Breast epithelium (tissue), 4 donors: ENCODE measurements at regions not wholly inside any gene's neighbourhood (a gene's known extent, or its start where the extent isn't known, plus 50 kb on each side); places are given as distances from the start of the nearest gene placed in this dataset.
"Not testable (repeated sequence)": the region's sequence is repeated elsewhere in the genome, so short reads cannot be mapped to it uniquely, and the experiment has no call there.

Experiments
- DNase-seq, 2 donors: peaks; one replicate each; pipeline ENCODE4 v3.0.0-alpha.2; 2019; ENCODE audit warnings: low spot score in 2 of 2
- H3K27ac ChIP-seq, 2 donors: fragments of 200-600 bp; sonication (generic) in 1 of 2; one replicate each; pipeline ENCODE4 v1.5.1; 2016 to 2019; ENCODE audit warnings: mild to moderate bottlenecking in 1 of 2
- H3K27me3 ChIP-seq, 2 donors: fragments of 200-600 bp; sonication (generic) in 1 of 2; one replicate each; pipeline versions ENCODE4 v1.5.1 to v1.6.0; 2017 to 2019; ENCODE audit warnings: control low read depth in 1 of 2, mild to moderate bottlenecking in 1 of 2
- H3K36me3 ChIP-seq: fragments of 200-600 bp; one replicate; pipeline ENCODE4 v1.5.1; 2019
- H3K4me1 ChIP-seq, 2 donors: fragments of 200-600 bp; sonication (generic); one replicate each; pipeline ENCODE4 v1.5.1; 2016 to 2019; ENCODE audit warnings: control low read depth in 1 of 2
- H3K4me3 ChIP-seq, 3 donors: fragments of 200-600 bp; sonication (generic); 1 replicate in 2 of 3; 2 replicates in 1 of 3; pipeline ENCODE4 v1.5.1; 2016 to 2019; ENCODE audit warnings: mild to moderate bottlenecking in 3 of 3, moderate library complexity in 2 of 3
- H3K9me3 ChIP-seq, 2 donors: fragments of 200-600 bp; sonication (generic) in 1 of 2; one replicate each; pipeline ENCODE4 v1.5.1; 2016 to 2019; ENCODE audit warnings: control low read depth in 1 of 2
- POLR2A ChIP-seq: fragments of 450-650 bp; IDR thresholded peaks from one replicate; pipeline ENCODE4 v1.6.1; 2016; ENCODE audit warnings: antibody characterized with exemption, mild to moderate bottlenecking, moderate library complexity
- POLR2AphosphoS5 ChIP-seq, 3 donors: sonication (generic); formaldehyde crosslinking; IDR thresholded peaks; one replicate each; pipeline ENCODE4 v1.6.1; 2017; ENCODE audit warnings: antibody characterized with exemption in 3 of 3
- intact Hi-C: fragments of 100-400 bp; cut with DNase I; formaldehyde crosslinking; loops from one replicate; pipeline ENCODE4 v1.15.1; 2023; ENCODE audit warnings: low total_unique reads
- TF ChIP-seq, protein P1 (sequence below), 3 donors: fragments of 450-650 bp; IDR thresholded peaks; one replicate each; pipeline ENCODE4 v1.5.1; 2016 to 2017; ENCODE audit warnings: antibody characterized with exemption in 3 of 3, mild to moderate bottlenecking in 3 of 3, moderate library complexity in 3 of 3

DNA sequence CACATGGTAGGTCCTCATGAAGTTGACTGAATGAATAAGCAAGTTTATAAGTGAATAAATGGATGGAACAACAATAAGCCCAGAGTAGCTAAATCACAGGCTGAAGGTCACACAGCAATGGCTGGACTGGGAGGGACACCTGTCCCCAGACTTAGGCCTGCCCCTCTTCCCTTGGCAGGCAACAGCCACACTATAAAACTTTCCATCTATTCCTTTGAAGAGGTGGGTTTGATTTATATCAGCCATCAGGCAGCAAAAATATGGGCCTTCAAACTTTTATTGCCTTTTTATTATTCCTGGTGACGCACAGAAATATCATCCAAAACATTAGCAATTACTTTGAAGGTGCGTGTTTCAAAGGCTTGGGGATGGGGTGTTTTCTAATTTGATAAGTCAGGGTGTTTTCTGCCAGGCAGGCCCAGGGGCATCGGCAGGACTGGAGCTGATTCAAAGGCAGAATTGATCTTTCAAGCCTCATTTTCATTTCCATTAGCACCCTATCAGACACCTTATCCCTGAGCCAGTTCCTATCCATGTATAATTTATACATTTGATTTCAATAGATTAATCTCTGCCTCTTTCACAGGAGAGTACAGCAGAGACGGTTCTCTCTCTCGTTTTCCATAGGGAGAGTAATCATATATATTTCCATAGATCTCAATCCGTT lies 67.2 kb upstream of the LYRM9 start:
- TF ChIP-seq, protein P1, sequence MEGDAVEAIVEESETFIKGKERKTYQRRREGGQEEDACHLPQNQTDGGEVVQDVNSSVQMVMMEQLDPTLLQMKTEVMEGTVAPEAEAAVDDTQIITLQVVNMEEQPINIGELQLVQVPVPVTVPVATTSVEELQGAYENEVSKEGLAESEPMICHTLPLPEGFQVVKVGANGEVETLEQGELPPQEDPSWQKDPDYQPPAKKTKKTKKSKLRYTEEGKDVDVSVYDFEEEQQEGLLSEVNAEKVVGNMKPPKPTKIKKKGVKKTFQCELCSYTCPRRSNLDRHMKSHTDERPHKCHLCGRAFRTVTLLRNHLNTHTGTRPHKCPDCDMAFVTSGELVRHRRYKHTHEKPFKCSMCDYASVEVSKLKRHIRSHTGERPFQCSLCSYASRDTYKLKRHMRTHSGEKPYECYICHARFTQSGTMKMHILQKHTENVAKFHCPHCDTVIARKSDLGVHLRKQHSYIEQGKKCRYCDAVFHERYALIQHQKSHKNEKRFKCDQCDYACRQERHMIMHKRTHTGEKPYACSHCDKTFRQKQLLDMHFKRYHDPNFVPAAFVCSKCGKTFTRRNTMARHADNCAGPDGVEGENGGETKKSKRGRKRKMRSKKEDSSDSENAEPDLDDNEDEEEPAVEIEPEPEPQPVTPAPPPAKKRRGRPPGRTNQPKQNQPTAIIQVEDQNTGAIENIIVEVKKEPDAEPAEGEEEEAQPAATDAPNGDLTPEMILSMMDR (IDR thresholded peaks at IDR 0.05): no peak
- TF ChIP-seq POLR2A (no peak), POLR2AphosphoS5 (IDR thresholded peaks at IDR 0.05) (no peak)
- intact Hi-C loops: no loop called here
- no peaks in the 10 kb centered on the region for H3K27me3 ChIP-seq
- no peak for DNase-seq
- H3K4me1 ChIP-seq: no peaks in the 10 kb centered on the region
- no peaks in the 10 kb centered on the region for H3K36me3 ChIP-seq
- H3K4me3 ChIP-seq: no peak overlapping the region
- no peak overlapping the region for H3K27ac ChIP-seq
- no peaks in the 10 kb centered on the region for H3K9me3 ChIP-seq

DNA sequence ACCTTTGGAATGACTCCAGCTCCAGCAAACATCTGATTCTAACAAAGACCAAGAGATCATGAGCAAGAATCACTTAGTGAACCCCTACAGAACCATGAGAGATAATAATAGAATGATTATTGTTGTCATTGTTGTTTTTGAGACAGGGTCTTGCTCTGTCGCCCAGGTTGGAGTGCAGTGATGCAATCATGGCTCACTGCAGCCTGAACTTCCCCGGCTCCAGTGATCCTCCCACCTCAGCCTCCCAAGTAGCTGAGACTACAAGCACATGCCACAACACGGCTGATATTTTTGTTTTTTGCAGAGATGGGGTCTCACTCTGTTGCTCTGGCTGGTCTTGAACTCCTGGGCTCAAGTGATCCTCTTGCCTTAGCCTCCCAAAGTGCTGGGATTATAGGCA lies 69.4 kb upstream of the LYRM9 start:
- DNase-seq, intact Hi-C loops, H3K4me3 ChIP-seq, H3K27ac ChIP-seq, H3K9me3 ChIP-seq, H3K4me1 ChIP-seq, H3K36me3 ChIP-seq, H3K27me3 ChIP-seq: not testable (repeated sequence)

- TF ChIP-seq POLR2AphosphoS5 (IDR thresholded peaks at IDR 0.05) (no peak), POLR2A (no peak)
- TF ChIP-seq, protein P1 (IDR thresholded peaks at IDR 0.05): no peak
- Histone ChIP-seq H3K4me3 (no peak overlapping the region), H3K27ac (no peak overlapping the region), H3K27me3 (no peaks in the 10 kb centered on the region), H3K4me1 (no peaks in the 10 kb centered on the region), H3K36me3 (no peaks in the 10 kb centered on the region), H3K9me3 (no peaks in the 10 kb centered on the region)
- DNase-seq: no peak
- intact Hi-C loops: no loop called here
Measured at GRCh38 chr17:27965224-27965623, 72.1 kb upstream of the LYRM9 start.

DNA sequence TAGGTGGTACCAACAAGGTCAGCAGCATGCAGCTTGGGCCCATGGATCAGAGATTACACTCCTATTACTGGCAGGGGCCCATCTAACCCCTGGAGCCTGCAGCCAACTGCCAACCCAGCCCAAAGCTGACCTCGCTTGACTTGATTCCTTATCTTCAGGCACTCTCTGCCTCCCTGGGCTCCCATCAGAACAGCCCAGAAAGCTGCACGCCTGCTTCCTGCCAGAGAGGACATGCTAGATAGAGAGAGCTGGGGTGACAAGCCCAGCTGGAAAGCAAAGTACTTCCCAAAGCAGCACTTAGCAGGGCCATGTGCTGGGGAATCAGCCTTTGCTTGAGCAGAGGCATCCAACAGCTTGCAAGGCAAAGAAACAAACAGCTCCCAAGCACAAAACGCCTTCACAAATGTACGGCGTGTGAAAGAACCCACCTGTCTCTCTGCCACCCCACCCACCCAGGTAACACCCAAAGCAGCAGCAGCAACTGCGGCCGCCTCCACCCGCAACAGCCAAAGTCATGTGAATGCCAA lies 74.2 kb upstream of the NLK start:
- no peaks in the 10 kb centered on the region for H3K36me3 ChIP-seq
- H3K4me3 ChIP-seq: no peak overlapping the region
- no peak for TF ChIP-seq POLR2A
- TF ChIP-seq POLR2AphosphoS5 (IDR thresholded peaks at IDR 0.05): no peak
- H3K9me3 ChIP-seq: no peaks in the 10 kb centered on the region
- intact Hi-C loops: no loop called here
- DNase-seq: no peak
- no peaks in the 10 kb centered on the region for H3K4me1 ChIP-seq
- H3K27me3 ChIP-seq: no peaks in the 10 kb centered on the region
- no peak overlapping the region for H3K27ac ChIP-seq

DNA sequence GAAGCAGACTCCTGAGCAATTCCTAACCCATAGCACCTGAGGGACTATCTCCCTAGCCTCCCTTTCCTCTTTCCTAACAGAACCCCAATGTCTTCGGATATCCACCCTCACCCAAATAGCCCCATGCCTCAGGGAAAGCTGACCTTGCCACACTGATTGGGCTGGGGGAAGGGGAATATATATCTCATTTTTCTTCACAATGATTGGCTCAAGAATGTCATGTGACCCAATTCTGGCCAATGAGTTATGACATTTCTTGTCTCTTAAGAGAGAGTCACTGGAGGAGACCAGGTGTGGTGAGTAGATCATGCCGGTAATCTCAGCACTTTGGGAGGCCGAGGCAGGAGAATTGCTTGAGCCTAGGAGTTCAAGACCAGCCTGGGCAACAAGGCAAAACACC lies 71.9 kb upstream of the NLK start:
- H3K9me3 ChIP-seq: peaks cover 0 to 5% of the 10 kb centered on the region in 2 donors
- no peaks in the 10 kb centered on the region for H3K4me1 ChIP-seq
- no peaks in the 10 kb centered on the region for H3K36me3 ChIP-seq
- H3K27me3 ChIP-seq: no peaks in the 10 kb centered on the region
- DNase-seq: no peak
- H3K4me3 ChIP-seq: no peak overlapping the region
- no peak overlapping the region for H3K27ac ChIP-seq
- intact Hi-C loops: no loop called here
- TF ChIP-seq, protein P1 (IDR thresholded peaks at IDR 0.05): no peak
- TF ChIP-seq POLR2A: no peak
- TF ChIP-seq POLR2AphosphoS5 (IDR thresholded peaks at IDR 0.05): no peak

DNA sequence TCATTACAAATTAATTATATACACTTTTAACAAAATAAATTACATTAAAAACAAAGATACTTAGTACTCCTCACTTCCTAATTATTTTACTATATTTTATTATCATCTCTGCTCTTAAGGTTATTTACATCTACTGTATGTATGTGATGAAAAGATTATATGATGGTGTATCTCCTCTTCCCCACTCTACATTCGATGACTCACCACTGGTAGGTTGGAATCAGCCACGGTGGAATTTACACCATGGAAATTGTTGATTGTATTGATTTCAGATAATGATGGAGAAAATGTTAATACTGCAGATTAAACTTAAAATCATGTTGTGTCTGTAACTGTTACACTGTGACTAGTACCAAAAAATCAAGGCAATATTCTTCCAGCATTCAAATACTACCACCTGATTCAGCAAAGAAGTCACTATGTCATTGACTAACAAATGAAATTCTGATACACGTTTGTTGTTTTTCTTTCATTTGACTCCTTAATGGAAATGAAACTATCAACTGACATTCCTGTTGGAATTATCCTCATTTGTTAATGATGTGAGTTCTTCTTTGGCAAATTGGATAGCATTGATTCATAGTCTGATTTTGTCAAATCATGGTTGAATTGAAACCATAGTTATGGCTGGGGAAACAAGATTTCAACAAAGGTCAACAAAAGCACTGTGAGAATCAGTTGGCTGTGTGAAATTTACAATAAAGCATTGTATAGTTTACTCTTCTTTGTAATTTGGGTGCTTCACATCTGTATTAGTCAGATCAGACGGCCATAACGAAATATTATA lies 69.0 kb upstream of the NLK start:
- DNase-seq: no peak
- Histone ChIP-seq H3K27me3 (no peaks in the 10 kb centered on the region), H3K27ac (no peak overlapping the region), H3K9me3 (peaks cover 0 to 5% of the 10 kb centered on the region in 2 donors), H3K4me1 (no peaks in the 10 kb centered on the region), H3K4me3 (no peak overlapping the region), H3K36me3 (no peaks in the 10 kb centered on the region)
- TF ChIP-seq POLR2AphosphoS5 (IDR thresholded peaks at IDR 0.05) (no peak), POLR2A (no peak)
- TF ChIP-seq, protein P1 (IDR thresholded peaks at IDR 0.05): no peak
- intact Hi-C loops: no loop called here
